ENCODE measurements at regions not wholly inside any gene's neighbourhood (a gene's known extent, or its start where the extent isn't known, plus 50 kb on each side); places are given as distances from the start of the nearest gene placed in this dataset.

DNA sequence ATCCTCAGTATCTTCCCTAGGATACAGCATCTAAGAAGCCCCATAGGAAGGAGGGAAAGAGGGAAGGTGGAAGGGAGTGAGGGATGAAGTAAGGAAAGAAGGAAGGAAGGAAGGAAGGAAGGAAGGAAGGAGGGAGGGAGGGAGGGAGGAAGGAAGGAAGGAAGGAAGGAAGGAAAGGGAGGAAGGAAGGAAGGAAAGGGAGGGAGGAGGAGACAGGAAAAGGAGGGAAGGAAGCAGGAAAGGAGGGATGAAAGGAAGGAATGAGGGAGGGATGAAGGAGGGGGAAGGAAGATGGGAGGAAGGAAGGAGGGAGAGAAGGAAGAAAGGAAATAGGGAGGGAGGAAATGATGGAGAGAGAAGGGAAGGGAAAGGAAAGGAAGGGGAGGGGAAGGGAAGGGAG is 455.6 kb upstream of the ZMIZ1 start:
- TF ChIP-seq CTCF (IDR thresholded peaks at IDR 0.05) (no peak), POLR2AphosphoS5 (IDR thresholded peaks at IDR 0.05; ENCODE audit: low read depth, low read length) (no peak), CHD2 (IDR thresholded peaks at IDR 0.05; ENCODE audit: low read length, partially characterized antibody) (no peak), GABPA (IDR thresholded peaks at IDR 0.05; ENCODE audit: low read depth) (no peak), NFIC (IDR thresholded peaks at IDR 0.05; ENCODE audit: borderline replicate concordance) (no peak), YY1 (IDR thresholded peaks at IDR 0.05; ENCODE audit: low read depth) (no peak), JUND (IDR thresholded peaks at IDR 0.05) (no peak), TAF1 (IDR thresholded peaks at IDR 0.05; ENCODE audit: borderline replicate concordance, low read depth, low read length) (no peak), SMC3 (IDR thresholded peaks at IDR 0.05; ENCODE audit: low read depth, low read length) (no peak), REST (IDR thresholded peaks at IDR 0.05; ENCODE audit: low read depth, low read length) (no peak)
- TF ChIP-seq, protein P1, sequence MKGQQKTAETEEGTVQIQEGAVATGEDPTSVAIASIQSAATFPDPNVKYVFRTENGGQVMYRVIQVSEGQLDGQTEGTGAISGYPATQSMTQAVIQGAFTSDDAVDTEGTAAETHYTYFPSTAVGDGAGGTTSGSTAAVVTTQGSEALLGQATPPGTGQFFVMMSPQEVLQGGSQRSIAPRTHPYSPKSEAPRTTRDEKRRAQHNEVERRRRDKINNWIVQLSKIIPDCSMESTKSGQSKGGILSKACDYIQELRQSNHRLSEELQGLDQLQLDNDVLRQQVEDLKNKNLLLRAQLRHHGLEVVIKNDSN (IDR thresholded peaks at IDR 0.05; ENCODE audit: borderline replicate concordance, low read depth) = no peak
- TF ChIP-seq, protein P2, sequence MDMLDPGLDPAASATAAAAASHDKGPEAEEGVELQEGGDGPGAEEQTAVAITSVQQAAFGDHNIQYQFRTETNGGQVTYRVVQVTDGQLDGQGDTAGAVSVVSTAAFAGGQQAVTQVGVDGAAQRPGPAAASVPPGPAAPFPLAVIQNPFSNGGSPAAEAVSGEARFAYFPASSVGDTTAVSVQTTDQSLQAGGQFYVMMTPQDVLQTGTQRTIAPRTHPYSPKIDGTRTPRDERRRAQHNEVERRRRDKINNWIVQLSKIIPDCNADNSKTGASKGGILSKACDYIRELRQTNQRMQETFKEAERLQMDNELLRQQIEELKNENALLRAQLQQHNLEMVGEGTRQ (IDR thresholded peaks at IDR 0.05; ENCODE audit: borderline replicate concordance, low read depth, low read length) = no peak
- TF ChIP-seq, protein P3, sequence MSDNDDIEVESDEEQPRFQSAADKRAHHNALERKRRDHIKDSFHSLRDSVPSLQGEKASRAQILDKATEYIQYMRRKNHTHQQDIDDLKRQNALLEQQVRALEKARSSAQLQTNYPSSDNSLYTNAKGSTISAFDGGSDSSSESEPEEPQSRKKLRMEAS (IDR thresholded peaks at IDR 0.05; ENCODE audit: low read depth) = no peak
